Epithelial cell of esophagus (primary cell): ENCODE measurements at regions not wholly inside any gene's neighbourhood (a gene's known extent, or its start where the extent isn't known, plus 50 kb on each side); places are given as distances from the start of the nearest gene placed in this dataset.
A peak's percentile ranks its signal among the peaks of the same experiment; 100 is the strongest.

Source experiments
- DNase-seq: peaks from one replicate; pipeline ENCODE4 v3.0.0; 2010; ENCODE audit warnings: low read depth
- H3K4me3 ChIP-seq: 2 replicates; pipeline ENCODE4 v1.5.1; 2011; ENCODE audit warnings: mild to moderate bottlenecking, low read length, control low read depth
- CTCF ChIP-seq: IDR thresholded peaks from 2 replicates; pipeline ENCODE4 v1.5.1; 2011; ENCODE audit warnings: low read depth, mild to moderate bottlenecking, low read length, control low read depth, inconsistent platforms; ENCODE audit not compliant: insufficient read depth; ENCODE audit errors: missing control alignments

GRCh38 chrX:149282909-149283308 lies 222.2 kb downstream of the IDS start:
- no peak overlapping the region for H3K4me3 ChIP-seq
- no peak for DNase-seq
- TF ChIP-seq CTCF = no peak

- no peak for TF ChIP-seq CTCF
- H3K4me3 ChIP-seq = no peak overlapping the region
- DNase-seq = no peak
These were observed 225.1 kb downstream of the IDS start for GRCh38 chrX:149280011-149280410.

GRCh38 chrX:149275836-149276235 lies 229.3 kb downstream of the IDS start:
- peak; percentile 1 for DNase-seq
- TF ChIP-seq CTCF = no peak
- H3K4me3 ChIP-seq = no peak overlapping the region

GRCh38 chrX:149274516-149275105 lies 230.5 kb downstream of the IDS start:
- DNase-seq = peak; percentile 53
- no peak for TF ChIP-seq CTCF
- H3K4me3 ChIP-seq = no peak overlapping the region

GRCh38 chrX:149272690-149273463 lies 232.2 kb downstream of the IDS start:
- H3K4me3 ChIP-seq = no peak overlapping the region
- TF ChIP-seq CTCF = no peak
- no peak for DNase-seq

GRCh38 chrX:149267878-149268813 lies 237.0 kb downstream of the IDS start:
- no peak for TF ChIP-seq CTCF
- no peak overlapping the region for H3K4me3 ChIP-seq
- no peak for DNase-seq
